ENCODE measurements at regions not wholly inside any gene's neighbourhood (a gene's known extent, or its start where the extent isn't known, plus 50 kb on each side); places are given as distances from the start of the nearest gene placed in this dataset.

DNA sequence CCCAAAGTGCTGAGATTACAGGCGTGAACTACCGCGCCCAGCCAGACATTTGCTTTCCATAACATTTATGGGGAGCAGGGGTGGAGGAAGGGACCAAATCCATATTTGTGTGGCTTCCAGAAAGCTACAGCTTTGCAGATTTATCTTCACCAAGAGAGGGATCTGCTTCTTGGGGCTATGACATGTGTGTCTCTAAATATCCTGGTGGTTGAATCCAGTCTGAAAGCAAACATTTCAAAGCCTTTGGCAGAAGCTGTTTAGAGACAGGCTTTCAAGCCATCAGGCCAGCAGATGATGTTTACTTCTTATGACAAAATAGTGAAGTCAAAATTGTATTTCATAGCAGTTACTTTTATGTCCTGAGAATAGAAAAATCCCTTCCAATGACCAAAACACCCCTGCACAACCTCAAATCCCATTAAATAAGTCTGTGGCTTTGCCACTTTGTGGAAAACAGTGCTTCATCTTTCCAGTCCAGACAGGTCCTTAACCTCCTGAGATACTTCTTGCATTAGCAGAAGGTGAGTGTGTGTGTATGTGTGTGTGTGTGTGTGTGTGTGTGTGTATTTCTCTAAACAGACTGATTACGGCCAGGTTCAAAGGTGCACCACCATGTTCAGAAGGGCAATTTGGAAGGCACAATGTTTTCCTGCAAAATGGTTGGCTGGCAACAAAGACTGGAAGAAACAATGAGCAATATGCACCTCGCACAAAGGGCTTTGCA lies 191.4 kb upstream of the LRIG1 start (continued):
- TF ChIP-seq, protein P1, sequence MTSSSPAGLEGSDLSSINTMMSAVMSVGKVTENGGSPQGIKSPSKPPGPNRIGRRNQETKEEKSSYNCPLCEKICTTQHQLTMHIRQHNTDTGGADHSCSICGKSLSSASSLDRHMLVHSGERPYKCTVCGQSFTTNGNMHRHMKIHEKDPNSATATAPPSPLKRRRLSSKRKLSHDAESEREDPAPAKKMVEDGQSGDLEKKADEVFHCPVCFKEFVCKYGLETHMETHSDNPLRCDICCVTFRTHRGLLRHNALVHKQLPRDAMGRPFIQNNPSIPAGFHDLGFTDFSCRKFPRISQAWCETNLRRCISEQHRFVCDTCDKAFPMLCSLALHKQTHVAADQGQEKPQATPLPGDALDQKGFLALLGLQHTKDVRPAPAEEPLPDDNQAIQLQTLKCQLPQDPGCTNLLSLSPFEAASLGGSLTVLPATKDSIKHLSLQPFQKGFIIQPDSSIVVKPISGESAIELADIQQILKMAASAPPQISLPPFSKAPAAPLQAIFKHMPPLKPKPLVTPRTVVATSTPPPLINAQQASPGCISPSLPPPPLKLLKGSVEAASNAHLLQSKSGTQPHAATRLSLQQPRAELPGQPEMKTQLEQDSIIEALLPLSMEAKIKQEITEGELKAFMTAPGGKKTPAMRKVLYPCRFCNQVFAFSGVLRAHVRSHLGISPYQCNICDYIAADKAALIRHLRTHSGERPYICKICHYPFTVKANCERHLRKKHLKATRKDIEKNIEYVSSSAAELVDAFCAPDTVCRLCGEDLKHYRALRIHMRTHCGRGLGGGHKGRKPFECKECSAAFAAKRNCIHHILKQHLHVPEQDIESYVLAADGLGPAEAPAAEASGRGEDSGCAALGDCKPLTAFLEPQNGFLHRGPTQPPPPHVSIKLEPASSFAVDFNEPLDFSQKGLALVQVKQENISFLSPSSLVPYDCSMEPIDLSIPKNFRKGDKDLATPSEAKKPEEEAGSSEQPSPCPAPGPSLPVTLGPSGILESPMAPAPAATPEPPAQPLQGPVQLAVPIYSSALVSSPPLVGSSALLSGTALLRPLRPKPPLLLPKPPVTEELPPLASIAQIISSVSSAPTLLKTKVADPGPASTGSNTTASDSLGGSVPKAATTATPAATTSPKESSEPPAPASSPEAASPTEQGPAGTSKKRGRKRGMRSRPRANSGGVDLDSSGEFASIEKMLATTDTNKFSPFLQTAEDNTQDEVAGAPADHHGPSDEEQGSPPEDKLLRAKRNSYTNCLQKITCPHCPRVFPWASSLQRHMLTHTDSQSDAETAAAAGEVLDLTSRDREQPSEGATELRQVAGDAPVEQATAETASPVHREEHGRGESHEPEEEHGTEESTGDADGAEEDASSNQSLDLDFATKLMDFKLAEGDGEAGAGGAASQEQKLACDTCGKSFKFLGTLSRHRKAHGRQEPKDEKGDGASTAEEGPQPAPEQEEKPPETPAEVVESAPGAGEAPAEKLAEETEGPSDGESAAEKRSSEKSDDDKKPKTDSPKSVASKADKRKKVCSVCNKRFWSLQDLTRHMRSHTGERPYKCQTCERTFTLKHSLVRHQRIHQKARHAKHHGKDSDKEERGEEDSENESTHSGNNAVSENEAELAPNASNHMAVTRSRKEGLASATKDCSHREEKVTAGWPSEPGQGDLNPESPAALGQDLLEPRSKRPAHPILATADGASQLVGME (CRISPR knock-in tag; IDR thresholded peaks at IDR 0.05), result no peak
- TF ChIP-seq HMG20B (CRISPR knock-in tag; IDR thresholded peaks at IDR 0.05), result no peak
- TF ChIP-seq KLF10 (CRISPR knock-in tag; IDR thresholded peaks at IDR 0.05), result no peak
- TF ChIP-seq ETV6 (IDR thresholded peaks at IDR 0.05; ENCODE audit: borderline replicate concordance in 1 of 2, low read depth in 2 of 2, low read length in 1 of 2), result no peak
- TF ChIP-seq ETV6 (CRISPR knock-in tag; IDR thresholded peaks at IDR 0.05; ENCODE audit: borderline replicate concordance), result no peak
- TF ChIP-seq ZNF3 (CRISPR knock-in tag; IDR thresholded peaks at IDR 0.05), result no peak
- TF ChIP-seq ZKSCAN1 (IDR thresholded peaks at IDR 0.05; ENCODE audit: low read depth, low read length), result no peak
- TF ChIP-seq ZBED1 (IDR thresholded peaks at IDR 0.05), result no peak
- TF ChIP-seq, protein P2, sequence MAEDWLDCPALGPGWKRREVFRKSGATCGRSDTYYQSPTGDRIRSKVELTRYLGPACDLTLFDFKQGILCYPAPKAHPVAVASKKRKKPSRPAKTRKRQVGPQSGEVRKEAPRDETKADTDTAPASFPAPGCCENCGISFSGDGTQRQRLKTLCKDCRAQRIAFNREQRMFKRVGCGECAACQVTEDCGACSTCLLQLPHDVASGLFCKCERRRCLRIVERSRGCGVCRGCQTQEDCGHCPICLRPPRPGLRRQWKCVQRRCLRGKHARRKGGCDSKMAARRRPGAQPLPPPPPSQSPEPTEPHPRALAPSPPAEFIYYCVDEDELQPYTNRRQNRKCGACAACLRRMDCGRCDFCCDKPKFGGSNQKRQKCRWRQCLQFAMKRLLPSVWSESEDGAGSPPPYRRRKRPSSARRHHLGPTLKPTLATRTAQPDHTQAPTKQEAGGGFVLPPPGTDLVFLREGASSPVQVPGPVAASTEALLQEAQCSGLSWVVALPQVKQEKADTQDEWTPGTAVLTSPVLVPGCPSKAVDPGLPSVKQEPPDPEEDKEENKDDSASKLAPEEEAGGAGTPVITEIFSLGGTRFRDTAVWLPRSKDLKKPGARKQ (CRISPR knock-in tag; IDR thresholded peaks at IDR 0.05), result no peak
- TF ChIP-seq MEF2D (tag; conservative IDR thresholded peaks at IDR 0.05; ENCODE audit: low read depth), result no peak
- no peak for TF ChIP-seq STAT5B (CRISPR knock-in tag; IDR thresholded peaks at IDR 0.05)
- TF ChIP-seq ZNF57 (CRISPR knock-in tag; IDR thresholded peaks at IDR 0.05), result no peak
- no peak for TF ChIP-seq ZBTB8A (IDR thresholded peaks at IDR 0.05; ENCODE audit: partially characterized antibody)
- no peak for TF ChIP-seq SP1 (CRISPR knock-in tag; IDR thresholded peaks at IDR 0.05)
